HG03095 (cell line): ENCODE measurements at regions not wholly inside any gene's neighbourhood (a gene's known extent, or its start where the extent isn't known, plus 50 kb on each side); places are given as distances from the start of the nearest gene placed in this dataset.
"Not testable (repeated sequence)": the region's sequence is repeated elsewhere in the genome, so short reads cannot be mapped to it uniquely, and the experiment has no call there.

Experiments
- ATAC-seq: cut with Tn5 transposase; IDR thresholded peaks from one replicate; pipeline ENCODE4 v1.9.1; 2021; ENCODE audit warnings: moderate library complexity; ENCODE audit not compliant: unreplicated experiment

DNA sequence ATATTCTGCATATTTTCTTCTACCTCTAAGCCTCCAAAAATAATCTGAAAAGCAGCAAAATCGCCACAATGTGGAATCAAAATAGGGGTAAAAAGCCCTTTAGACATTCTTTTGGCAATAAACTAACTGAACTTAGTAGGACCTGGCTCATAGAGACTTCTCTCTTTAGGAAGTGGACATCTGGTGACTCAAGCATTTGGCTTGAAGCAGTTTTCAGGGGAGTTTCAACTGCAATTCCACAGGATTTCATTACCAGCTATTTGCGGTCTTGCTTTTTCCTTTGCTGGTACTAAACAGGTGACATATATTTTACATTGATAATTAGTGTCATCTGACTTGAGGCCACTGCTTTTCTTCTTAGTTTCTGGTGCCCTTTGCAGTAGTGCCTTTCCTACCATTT lies 173.2 kb upstream of the FBN2 start:
- no peak for ATAC-seq

DNA sequence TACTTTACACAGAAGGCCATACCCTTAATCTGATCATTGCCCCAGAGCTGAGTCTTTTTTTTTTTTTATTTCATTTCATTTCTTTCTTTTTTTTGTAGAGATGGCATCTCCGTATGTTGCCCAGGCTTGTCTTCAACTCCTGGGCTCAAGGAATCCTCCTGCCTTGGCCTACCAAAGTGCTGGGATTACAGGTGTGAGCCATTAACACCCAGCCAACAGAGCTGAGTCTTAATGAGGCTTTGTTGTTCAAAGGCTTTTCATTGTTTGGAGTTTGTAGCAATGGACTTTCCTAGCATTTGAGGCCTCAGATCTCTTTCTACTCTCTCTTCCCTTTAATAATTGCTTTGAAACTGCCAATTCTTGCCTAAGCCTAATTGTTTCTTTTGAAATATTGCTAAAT lies 176.5 kb upstream of the FBN2 start:
- no peak for ATAC-seq

GRCh38 chr5:128722551-128722950 lies 184.5 kb upstream of the FBN2 start:
- no peak for ATAC-seq

GRCh38 chr5:128730021-128730420 lies 192.0 kb upstream of the FBN2 start:
- not testable (repeated sequence) for ATAC-seq

DNA sequence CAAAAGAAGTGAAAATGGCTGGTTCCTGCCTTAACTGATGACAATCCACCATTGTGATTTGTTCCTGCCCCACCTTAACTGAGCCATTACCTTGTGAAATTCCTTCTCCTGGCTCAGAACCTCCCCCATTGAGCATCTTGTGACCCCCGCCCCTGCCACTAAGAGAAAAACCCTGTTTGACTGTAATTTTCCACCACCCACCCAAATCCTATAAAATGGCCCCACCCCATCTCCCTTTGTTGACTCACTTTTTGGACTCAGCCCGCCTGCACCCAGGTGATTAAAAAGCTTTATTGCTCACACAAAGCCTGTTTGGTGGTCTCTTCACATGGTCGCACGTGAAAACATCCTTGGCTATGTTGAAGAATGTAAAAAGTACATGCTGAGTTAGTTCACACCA lies 197.6 kb upstream of the FBN2 start:
- not testable (repeated sequence) for ATAC-seq

GRCh38 chr5:128736553-128736952 lies 198.5 kb upstream of the FBN2 start:
- ATAC-seq = no peak

- no peak for ATAC-seq
Observed at GRCh38 chr5:128749136-128749898, 211.3 kb upstream of the FBN2 start.

DNA sequence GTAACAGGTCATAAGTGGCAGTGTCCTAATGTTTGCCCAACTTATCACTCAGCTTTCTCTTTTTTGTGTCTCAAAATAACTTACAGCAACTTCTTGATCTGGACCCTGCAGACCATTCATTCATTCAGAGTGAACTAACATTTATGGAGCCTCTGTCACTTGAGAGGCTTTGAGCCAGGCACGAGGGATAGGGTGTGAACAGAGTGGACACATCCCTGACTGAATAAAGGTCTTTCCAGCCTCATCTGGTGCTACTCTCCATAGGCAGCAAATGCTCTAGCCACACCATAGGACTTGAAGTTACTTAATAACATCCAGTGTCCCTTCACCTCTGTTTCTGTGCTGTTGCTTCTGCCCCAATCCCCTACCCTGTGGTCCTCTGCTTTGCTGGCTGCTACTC lies 212.1 kb upstream of the FBN2 start:
- ATAC-seq = no peak

- ATAC-seq = no peak
Observed at GRCh38 chr5:128757196-128757959, 207.9 kb upstream of the SLC27A6 start.

GRCh38 chr5:128762661-128763306 lies 202.5 kb upstream of the SLC27A6 start:
- ATAC-seq = no peak

DNA sequence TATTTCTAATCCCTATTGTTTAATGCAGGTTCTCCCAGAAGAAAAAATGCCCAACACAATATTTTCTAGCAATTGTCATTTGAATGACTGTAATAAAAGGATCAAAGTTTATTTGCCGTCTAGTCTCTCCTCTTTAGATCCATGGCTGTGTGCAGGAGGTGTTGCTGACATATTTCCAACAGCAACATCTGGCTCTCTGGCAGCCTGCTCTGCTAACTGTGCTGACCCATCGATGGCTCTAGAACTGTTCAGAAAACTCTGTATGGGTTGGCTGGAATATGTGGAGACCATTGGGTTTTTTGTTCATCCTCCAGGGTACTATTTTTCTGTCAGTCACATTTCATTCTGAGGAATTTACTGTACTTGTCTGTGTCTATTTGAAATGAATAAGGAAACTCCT lies 202.0 kb upstream of the SLC27A6 start:
- ATAC-seq = no peak

- ATAC-seq = no peak
Observed at GRCh38 chr5:128764601-128765310, 200.5 kb upstream of the SLC27A6 start.

- no peak for ATAC-seq
Observed at GRCh38 chr5:128765448-128766061, 199.7 kb upstream of the SLC27A6 start.

DNA sequence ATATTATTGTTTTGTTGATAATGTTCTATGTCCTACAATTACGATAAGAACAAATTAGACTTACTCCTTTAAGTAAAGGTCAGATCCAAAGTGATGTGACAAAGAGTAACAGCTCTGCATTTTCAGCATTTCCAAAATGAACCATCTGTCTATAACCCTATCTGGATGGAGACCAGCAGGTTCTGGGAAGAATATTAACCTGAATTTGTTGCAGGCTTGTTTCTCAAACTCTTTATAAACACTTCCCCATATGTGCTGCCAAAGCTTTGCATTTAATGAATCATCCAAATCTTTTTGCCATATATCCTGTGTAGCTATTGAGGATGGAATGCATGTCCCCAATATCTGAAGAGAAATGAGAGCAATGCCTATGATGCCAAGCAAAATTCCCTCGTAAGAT lies 198.9 kb upstream of the SLC27A6 start:
- no peak for ATAC-seq

DNA sequence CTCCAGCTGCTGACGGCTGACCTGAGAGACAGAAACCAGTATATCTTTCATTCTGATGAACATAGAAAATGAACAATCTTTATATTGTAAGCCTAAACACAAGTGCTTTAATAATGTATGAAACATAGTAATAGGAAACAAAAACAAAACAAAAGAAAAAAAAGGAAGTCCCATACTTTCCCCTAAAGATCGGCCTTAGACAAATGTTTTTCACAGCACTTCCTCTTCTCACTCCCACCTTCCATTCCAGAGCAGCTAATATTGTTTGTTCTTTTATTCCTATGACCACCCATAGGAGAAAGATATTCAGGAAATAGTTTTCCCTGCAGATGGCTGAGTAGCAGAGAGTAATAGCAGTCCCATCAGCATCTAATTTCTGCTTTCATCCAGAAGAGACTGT lies 194.4 kb upstream of the SLC27A6 start:
- ATAC-seq = no peak

DNA sequence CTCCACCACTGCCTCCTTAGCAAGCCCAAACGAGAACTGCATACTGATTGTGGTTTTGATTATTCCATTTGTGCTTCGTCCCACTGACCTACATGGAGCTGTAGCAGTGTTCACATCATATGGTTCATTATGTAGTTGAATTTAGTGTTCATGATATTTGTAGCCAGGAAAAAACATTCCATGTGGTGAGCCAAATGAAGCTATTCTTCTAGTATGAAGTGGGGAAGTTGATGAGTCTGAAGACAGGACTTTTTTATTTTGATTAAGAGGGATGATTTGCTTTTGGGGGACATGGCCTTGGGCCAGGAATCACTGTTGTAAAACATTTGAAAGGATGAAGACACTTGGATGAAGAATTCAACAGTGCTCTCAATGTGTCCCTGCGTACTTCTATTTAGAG lies 192.9 kb upstream of the SLC27A6 start:
- no peak for ATAC-seq

- ATAC-seq = no peak
Observed at GRCh38 chr5:128773378-128773777, 191.9 kb upstream of the SLC27A6 start.

DNA sequence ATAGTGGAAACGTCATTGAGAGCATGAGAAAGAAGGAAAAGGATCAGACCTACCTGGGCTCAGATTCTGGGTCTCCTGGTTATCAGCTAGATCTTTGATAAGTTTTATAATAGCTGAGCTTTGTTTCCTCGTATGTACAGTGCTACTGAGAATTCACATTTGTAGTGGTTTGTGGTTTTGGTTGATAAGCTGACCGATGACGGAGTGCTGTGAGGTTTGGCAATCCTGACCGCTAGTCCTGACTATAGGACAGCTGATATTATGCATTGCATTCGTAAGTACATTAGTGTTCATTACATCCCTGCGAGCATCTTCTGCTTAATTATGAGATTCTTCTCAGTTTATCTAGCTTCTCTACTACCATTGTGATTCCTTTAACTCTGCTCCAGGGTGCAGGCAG lies 190.7 kb upstream of the SLC27A6 start:
- no peak for ATAC-seq

GRCh38 chr5:128775558-128775957 lies 189.7 kb upstream of the SLC27A6 start:
- ATAC-seq = no peak

- ATAC-seq = peak; percentile 92
Observed at GRCh38 chr5:128777052-128777451, 188.2 kb upstream of the SLC27A6 start.

DNA sequence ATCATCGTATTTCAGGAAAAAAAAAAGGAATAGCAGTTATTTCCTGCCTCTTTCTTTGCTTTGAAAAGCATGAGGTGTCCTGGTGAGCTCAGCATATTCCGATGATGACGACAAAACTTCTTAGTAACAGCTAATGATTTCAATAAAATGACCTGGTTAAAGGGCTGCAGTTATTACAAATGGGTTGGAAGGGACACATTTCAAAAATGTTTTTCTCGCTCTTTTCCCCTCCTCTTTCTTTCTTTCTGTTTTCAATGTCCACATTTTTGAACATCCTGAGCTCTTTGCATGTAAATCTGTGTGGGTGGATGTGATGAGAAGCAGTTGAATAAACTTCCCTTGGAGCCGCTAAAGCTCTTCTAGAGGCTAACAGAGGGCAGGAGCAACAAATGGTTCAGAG lies 186.8 kb upstream of the SLC27A6 start:
- ATAC-seq = no peak
